Suppressor macrophage treated with lipopolysaccharide for 4 hours (primary cell): ENCODE measurements at regions not wholly inside any gene's neighbourhood (a gene's known extent, or its start where the extent isn't known, plus 50 kb on each side); places are given as distances from the start of the nearest gene placed in this dataset.

Experiments used
- DNase-seq: peaks from one replicate; pipeline ENCODE4 v3.0.0-alpha.2; 2020

DNA sequence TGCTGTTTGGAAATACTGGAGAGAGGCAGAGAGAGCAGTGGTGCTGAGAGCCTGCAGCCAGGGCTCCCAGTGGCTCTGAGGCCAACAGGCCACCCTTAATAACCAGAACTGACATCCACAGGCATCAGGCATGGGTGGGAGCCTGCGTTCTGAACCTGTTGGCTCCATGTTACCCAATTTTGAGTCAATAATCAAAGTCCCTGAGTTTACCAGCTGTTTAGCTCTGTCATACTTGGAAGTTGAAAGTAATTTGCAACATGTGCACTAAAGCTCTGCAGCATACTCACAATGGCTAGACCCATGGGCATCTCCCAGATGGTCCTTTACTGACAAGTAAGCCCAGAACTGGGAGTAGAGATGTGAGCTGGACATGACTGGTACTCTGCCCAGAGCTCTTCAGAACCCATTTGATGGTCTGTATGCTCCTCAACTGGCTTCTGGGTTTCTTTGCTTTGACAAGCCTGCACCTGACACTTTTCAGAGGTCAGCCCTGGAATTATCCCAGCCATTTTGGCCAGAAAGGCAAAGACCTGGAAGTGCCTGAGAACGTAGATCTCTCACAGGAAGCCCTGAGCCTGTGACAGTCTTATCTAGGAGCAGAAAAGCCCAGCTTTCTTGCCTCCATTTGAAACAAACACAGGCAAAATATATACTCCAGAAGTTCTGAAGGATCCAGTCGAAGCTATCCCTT, 122.4 kb upstream of the CITED2 start:
- no peak for DNase-seq

- DNase-seq, result no peak
These were observed 120.0 kb upstream of the CITED2 start for GRCh38 chr6:139494376-139494990.

GRCh38 chr6:139490482-139490881, 116.0 kb upstream of the CITED2 start:
- peak; percentile 68 for DNase-seq

- no peak for DNase-seq
These were observed 112.0 kb upstream of the CITED2 start for GRCh38 chr6:139486476-139486799.

DNA sequence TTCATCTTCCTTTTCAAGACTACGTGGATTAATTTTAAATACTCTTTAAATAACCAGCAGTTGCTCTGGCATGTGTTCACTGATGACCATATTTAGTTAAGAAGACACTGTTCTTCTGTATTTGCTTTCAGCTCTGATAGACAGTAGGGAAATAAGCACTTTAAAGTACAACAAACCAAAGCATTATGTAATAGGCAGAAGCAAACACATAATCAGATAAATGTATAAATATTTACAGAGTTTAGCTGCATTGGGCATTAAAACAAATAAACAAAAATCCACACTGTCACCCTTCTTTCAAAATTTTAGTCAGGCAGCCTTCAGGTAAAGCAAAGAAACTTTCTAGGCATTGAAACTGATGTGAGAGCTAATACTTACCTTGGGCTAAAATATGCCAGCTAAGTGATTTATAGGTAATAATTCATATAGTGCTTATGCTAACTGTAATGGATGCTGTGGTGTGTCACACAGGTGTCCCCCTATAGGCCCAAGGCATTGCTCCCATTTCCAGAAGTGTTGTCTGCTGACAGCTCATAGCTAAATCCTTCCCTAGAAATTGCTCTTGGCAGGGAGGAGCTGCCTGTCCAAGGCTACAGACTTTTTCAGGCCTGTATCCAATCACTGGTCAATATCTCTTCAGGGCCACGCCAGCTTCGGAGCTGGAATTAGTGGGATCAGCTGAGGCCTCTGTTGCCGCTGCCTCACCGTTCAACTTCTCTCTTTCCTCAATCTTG, 111.5 kb upstream of the CITED2 start:
- no peak for DNase-seq

- DNase-seq, result no peak
These were observed 110.7 kb upstream of the CITED2 start for GRCh38 chr6:139485185-139485584.

DNA sequence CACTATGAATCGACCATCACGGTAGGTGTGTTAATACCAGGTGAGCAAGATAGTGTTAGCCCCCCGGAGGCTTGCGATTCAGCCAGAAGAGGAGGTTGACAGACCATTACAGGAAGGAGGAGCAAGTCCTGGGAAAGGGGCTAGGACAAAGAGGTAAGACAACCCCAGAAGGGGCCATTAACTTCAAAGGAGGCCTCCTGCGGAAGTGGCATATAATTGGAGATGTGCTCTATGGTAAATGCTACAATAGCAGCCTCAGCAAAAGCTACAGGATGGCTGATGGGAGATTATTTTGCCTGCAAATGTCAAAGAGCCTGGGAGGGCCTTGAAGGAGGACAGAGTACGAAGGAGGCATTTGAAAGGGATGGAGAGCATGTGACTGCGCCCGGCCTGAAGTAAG, 108.6 kb upstream of the CITED2 start:
- no peak for DNase-seq

- DNase-seq, result no peak
These were observed 107.8 kb upstream of the CITED2 start for GRCh38 chr6:139482287-139482686.

DNA sequence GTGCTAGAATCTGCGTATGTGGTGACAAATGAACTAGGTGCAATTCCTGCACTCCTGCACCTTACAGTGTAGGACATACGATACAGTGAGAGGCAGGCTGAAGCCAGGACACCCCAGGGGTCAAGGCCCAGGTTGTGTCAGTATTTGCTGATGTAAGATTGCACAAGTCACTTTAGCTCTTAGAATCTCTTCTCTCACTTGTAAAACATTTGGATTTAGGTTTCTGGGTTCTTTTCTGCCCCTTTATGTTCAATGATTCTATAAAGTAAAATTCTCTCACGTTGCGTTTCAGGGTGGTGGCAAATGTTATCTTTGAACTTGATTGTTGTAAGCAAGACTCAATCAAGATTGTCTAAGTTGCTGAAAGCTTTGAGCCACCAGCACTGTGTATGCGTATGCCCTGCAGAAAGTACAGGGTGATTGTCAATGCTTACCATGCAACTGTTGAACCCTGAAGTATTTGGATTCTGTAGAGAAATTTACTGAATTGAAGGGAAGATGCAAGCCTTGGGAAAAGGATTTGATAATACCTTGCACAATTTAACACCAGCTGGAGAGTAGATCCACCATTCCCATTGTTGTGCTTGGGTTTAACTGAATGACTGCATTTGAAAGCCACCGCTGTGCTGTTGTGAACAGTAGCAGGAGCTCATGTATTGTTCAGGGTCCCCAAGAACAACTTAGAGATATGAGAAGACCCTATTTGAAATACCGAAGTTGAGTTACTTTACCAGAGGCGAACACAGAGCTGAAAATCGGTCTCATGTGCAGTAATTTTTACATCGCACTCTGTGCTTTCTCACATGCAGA, 106.1 kb upstream of the CITED2 start:
- no peak for DNase-seq

DNA sequence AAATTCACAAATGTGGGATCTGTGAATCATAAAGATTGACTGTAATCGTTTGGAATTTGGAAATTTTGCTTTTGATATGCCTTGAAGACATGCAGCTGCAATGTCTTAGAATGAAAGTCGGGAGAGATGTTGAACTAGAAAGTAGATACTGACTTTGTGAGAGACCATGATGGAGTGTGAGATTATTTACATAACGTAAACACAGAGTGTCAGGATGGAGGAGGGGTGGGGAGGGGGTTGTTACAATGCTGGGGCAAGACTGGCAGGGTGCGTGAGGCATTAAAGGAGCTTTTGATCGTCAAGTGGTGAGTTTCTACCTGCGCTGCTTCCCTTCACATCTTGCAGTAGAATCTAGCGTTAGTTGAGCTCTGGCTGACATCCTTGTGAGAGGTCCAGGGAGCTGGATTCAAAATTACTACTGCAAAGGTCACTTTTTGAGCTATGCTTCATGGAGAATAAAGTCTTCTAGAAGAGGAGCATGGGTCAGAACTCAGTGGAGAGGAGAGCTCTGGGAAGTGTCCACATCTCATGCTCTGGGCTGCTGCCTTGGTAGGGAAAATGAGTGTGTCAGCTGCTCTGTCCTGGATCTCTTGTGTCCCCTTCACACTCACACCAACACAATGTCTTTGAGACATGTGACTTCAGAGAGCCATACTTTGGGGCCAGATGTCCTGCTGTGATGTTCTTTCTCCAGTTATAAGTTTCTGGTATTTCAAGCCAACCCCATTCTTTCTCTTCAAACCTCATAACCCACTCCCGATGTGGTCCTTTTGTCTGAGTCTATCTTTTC, 105.2 kb upstream of the CITED2 start:
- DNase-seq, result no peak

- DNase-seq, result no peak
These were observed 101.2 kb upstream of the CITED2 start for GRCh38 chr6:139475646-139476045.

DNA sequence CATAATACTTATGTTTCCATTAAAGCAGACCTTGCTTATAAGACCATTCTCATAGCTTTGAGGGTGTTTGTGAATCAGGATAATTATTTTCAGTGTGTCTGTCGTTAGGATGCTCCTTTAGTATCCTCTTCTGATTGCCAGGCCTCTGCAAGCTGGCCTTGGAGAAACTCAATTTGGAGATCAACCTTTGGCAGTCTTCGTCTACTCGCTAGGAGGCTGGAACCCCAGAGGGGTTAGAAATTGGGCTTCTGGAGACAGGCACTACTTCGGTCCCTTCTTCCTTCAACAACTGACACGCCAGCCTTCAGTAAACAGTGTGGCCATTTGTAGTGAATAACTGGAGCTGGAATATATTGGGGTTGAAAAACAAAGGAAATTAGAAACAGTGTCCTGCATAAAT, 100.8 kb upstream of the CITED2 start:
- no peak for DNase-seq

DNA sequence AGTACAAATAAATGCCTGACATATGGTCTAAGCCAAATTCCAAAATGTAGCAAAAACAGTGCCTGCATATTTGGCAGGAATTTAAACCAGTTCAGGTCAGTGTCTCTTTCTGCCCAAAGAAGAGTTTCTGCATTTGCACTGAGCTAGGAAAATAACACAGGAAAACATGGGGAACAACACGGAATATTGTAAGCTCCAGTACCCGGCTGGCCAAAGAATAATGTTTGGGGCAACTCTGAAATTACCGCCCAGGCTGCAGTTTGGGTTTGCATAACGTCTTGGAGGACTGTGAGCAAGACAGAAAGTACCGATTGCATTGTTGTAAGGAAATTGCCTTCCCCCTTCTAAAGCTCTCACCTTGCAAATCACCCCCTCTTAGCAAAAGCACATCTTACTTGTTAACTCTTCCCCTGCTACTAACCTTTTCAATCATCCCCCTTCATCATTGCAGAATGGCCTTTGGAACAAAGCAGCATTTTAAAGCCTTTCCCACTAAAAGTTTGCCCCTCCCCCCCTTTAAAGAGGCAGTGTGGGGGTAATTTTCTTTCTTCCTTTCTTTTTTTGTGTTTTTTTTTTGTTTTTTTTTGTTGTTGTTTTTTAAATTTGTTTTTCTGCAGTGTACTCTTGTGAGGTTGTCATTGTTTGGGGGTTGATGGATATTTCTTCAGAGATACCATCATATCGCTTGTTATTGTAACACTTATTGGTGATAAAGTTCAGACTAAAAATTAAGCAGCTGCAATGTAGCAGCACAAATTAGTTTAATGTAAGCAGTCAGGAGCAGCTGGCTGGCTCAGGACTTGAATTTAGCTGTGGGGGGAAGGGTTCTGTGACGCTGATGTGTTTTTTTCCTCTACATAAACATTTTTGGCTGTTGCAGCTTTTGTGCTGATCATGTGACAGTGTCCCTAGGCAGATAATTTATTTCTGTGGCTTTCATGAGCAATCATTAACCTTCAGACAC, 100.0 kb upstream of the CITED2 start:
- peak; percentile 53 for DNase-seq

- DNase-seq, result no peak
These were observed 99.3 kb upstream of the CITED2 start for GRCh38 chr6:139473731-139474130.

DNA sequence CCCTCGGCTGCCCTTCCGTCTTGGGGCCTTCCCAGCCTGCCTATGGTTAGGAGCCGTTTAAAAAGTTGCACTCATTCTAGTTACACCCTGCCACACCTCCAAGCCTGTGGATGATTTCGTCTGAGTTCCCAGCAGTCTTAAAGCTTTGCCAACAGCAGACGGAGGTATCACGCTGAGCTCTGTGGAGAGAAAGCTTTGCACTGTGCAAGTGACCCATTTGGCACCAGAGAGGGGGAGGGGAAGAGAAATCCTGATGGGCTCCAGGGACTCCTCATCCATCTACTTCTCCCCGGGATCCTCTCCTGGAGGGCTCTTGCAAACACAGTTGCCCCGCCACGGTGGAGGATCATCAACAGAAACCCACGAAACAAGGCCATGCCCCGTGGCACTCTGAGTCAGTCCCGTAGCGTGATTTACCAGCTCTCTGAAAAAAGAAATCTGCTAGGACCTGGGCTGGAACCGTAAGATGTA, 98.8 kb upstream of the CITED2 start:
- no peak for DNase-seq

DNA sequence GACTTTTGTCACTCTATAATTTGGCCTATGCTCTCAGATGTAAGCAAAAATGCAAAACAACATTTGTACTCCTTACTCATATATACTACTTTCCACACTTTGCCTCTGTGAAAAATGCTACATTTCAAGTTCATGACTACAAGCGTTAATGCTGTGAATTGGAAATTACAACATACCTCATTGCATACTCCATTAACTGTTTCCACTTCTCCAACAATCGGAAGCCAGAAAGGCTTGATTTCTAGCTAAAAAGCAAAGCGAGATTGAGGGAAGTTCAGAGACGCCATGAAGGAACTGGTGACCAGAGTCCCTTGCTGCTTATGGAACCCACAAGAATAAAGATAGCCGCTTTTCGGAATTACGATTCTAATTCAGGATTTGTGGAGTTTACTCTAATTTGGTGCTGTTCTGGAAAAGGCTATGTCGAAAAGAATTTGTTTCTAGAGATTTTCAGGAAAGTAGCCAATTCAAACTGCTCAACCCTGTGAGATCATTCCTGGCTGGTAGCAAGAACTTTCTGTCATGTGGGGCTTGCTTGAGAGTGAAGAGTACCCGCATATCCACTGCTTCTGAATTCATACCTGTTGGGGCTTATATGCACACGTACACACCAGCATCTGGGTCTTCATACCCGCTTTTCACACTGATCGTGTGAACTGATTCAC, 98.0 kb upstream of the CITED2 start:
- DNase-seq, result peak; percentile 60

- no peak for DNase-seq
These were observed 96.5 kb upstream of the CITED2 start for GRCh38 chr6:139470997-139471396.

DNA sequence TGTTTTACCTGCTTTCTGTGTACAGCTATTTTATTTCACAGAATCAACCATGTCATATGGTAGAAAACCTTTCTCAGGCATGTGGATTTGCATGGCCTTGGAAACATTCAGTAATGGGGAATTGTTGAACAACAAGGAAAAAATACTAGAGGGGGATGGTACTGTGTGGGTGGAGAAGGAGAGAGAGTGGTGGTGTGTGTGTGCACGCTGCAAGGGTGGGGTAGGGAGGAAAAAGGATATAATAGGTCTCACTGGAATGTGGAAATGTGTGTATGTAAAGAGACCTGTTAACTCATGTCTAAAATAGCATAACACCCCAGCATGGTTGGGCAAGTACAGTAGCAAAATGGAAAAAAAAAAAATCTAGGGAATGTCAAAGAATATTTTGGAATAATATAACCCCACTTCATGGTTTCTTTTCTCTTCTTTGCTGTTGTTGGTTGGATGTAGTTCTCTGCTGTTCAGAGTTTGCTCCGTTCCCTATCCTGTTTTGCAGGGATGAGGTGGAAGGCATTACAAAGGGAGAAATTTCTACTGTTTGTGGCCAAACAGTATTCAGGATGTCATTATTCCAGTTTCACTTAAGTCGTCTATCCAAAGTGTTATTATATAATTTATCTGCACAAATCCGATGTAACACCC, 93.9 kb upstream of the CITED2 start:
- no peak for DNase-seq

DNA sequence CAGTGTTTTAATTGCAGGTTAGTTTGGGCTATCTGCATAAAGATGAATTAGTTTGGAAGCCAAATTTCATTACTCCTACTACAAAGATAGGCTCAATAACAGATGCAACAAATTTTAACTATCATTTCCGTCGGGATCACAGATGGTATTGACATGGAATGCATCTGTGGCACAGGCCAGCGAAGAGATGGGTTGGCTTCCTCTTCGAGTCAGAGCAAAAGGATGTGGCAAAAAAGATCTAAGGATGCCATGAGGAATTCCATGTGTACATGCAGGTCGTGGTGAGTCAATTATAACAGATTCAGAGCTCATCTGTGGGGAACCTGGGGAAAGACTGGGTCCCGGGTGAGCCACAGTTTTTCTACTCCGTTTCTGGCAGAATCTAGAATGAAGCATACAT, 83.0 kb upstream of the CITED2 start:
- DNase-seq, result no peak
